ACC112 (cell line): ENCODE measurements at regions not wholly inside any gene's neighbourhood (a gene's known extent, or its start where the extent isn't known, plus 50 kb on each side); places are given as distances from the start of the nearest gene placed in this dataset.

ENCODE experiments used
- H2AFZ ChIP-seq: fragments of 200-600 bp; sonication (generic); one replicate; pipeline ENCODE4 v1.6.0; 2017; ENCODE audit warnings: antibody characterized with exemption, low read length; ENCODE audit not compliant: unreplicated experiment
- H3K27ac ChIP-seq: fragments of 200-600 bp; sonication (generic); 2 replicates; pipeline ENCODE4 v1.5.1; 2014; ENCODE audit warnings: low read depth, mild to moderate bottlenecking, antibody characterized with exemption, low read length, moderate library complexity
- H3K27me3 ChIP-seq: fragments of 200-600 bp; sonication (generic); 2 replicates; pipeline ENCODE4 v1.6.1; 2014; ENCODE audit warnings: mild to moderate bottlenecking, antibody characterized with exemption, low read length, moderate library complexity, mixed read lengths; ENCODE audit not compliant: insufficient read depth
- H3K36me3 ChIP-seq: fragments of 200-600 bp; sonication (generic); 2 replicates; pipeline ENCODE4 v1.6.1; 2016; ENCODE audit warnings: mild to moderate bottlenecking, antibody characterized with exemption, low read length, moderate library complexity, mixed read lengths; ENCODE audit not compliant: insufficient read depth
- H3K4me1 ChIP-seq: fragments of 200-600 bp; sonication (generic); one replicate; pipeline ENCODE4 v1.6.1; 2016; ENCODE audit warnings: low read length, mixed read lengths; ENCODE audit not compliant: insufficient read depth, unreplicated experiment, control insufficient read depth
- H3K4me3 ChIP-seq: fragments of 200-600 bp; sonication (generic); 2 replicates; pipeline ENCODE4 v1.5.1; 2014; ENCODE audit warnings: mild to moderate bottlenecking, low read depth, low read length
- H3K79me2 ChIP-seq: fragments of 200-600 bp; sonication (generic); one replicate; pipeline ENCODE4 v1.6.0; 2016; ENCODE audit warnings: low read length; ENCODE audit not compliant: control insufficient read depth, unreplicated experiment, insufficient read depth

DNA sequence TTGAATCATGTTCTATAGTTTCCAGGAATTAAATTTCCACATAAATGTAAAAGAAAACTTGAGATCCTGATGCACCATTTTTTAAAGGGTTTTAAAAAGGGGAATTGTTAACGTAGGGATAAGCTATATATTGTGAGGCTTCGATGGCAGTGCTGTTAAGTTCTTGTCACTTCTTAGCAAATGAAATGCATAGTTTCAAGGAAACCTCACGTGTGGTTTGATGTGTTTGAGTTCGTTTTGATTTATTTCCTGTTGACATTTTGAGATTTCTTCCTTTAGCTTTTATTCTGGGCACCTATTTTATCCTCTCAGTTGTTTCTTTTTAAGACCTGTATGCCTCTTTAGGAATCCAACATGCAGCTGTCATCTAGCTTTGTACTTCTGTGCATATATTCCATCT is 301.0 kb downstream of the DOCK8 start:
- 0 out of 2 replicates have a peak, but pooled peaks cover 5% of the 10 kb centered on the region for H3K27me3 ChIP-seq
- H2AFZ ChIP-seq = no peak overlapping the region
- H3K4me3 ChIP-seq = no peak overlapping the region
- no peak overlapping the region for H3K27ac ChIP-seq
- no peaks in the 10 kb centered on the region for H3K4me1 ChIP-seq
- H3K79me2 ChIP-seq = no peaks in the 10 kb centered on the region
- no peaks in the 10 kb centered on the region for H3K36me3 ChIP-seq

- no peak overlapping the region for H2AFZ ChIP-seq
- no peaks in the 10 kb centered on the region for H3K36me3 ChIP-seq
- H3K79me2 ChIP-seq = no peaks in the 10 kb centered on the region
- H3K27ac ChIP-seq = no peak overlapping the region
- no peak overlapping the region for H3K4me3 ChIP-seq
- 0 out of 2 replicates have a peak, but pooled peaks cover 5% of the 10 kb centered on the region for H3K27me3 ChIP-seq
- no peaks in the 10 kb centered on the region for H3K4me1 ChIP-seq
These were observed 303.3 kb downstream of the DOCK8 start for GRCh38 chr9:517993-518392.

- Histone ChIP-seq H3K36me3 (no peaks in the 10 kb centered on the region), H3K79me2 (no peaks in the 10 kb centered on the region), H3K4me1 (no peaks in the 10 kb centered on the region), H2AFZ (no peak overlapping the region), H3K4me3 (no peak overlapping the region), H3K27me3 (0 out of 2 replicates have a peak, but pooled peaks cover 5% of the 10 kb centered on the region), H3K27ac (no peak overlapping the region)
These were observed 303.9 kb downstream of the DOCK8 start for GRCh38 chr9:518540-518939.

DNA sequence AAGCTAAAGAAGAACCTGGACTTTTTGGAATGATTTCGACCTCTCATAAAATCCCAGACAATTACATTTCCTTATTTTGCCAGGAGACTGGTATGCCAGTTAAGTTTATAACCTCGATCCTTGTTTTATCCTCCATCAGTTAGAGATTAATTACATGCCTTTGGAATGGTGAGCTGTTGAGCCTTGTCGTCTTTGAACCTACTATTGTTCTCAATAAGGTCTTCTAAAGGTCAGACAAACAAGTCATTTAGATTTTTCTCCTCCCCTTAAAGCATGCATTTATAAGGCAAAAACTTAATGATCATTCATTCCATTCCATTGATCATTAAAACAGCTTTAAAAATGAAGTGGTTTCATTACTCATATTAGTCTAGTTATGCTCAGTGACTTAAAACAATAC is 304.9 kb downstream of the DOCK8 start:
- no peaks in the 10 kb centered on the region for H3K4me1 ChIP-seq
- 0 out of 2 replicates have a peak, but pooled peaks cover 5% of the 10 kb centered on the region for H3K27me3 ChIP-seq
- no peaks in the 10 kb centered on the region for H3K79me2 ChIP-seq
- H3K36me3 ChIP-seq = no peaks in the 10 kb centered on the region
- H3K4me3 ChIP-seq = no peak overlapping the region
- no peak overlapping the region for H3K27ac ChIP-seq
- no peak overlapping the region for H2AFZ ChIP-seq

DNA sequence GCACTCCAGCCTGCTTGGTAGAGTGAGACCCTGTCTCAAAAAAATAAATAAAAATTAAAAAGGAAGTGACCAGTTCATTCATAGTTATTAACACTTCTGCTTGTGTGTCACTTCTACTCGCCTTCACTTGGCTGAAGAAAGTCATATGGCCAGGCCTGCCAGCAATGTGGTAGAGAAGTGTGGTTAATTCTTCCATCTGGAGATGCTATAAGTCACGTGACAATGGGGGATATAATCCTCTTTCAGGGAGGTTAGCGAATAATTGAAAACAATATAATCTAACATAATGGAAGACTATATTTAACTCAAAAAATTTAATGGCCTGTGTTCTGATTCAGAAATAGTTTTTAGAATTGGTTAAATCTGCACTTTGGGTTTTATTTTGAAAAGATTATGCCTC is 305.6 kb downstream of the DOCK8 start:
- Histone ChIP-seq H3K4me3 (no peak overlapping the region), H2AFZ (no peak overlapping the region), H3K79me2 (no peaks in the 10 kb centered on the region), H3K27me3 (0 out of 2 replicates have a peak, but pooled peaks cover 5% of the 10 kb centered on the region), H3K27ac (no peak overlapping the region), H3K36me3 (no peaks in the 10 kb centered on the region), H3K4me1 (no peaks in the 10 kb centered on the region)

- no peak overlapping the region for H2AFZ ChIP-seq
- H3K27me3 ChIP-seq = no peaks in the 10 kb centered on the region
- H3K79me2 ChIP-seq = no peaks in the 10 kb centered on the region
- no peak overlapping the region for H3K4me3 ChIP-seq
- H3K36me3 ChIP-seq = no peaks in the 10 kb centered on the region
- no peaks in the 10 kb centered on the region for H3K4me1 ChIP-seq
- no peak overlapping the region for H3K27ac ChIP-seq
These were observed 307.5 kb downstream of the DOCK8 start for GRCh38 chr9:522190-522589.

DNA sequence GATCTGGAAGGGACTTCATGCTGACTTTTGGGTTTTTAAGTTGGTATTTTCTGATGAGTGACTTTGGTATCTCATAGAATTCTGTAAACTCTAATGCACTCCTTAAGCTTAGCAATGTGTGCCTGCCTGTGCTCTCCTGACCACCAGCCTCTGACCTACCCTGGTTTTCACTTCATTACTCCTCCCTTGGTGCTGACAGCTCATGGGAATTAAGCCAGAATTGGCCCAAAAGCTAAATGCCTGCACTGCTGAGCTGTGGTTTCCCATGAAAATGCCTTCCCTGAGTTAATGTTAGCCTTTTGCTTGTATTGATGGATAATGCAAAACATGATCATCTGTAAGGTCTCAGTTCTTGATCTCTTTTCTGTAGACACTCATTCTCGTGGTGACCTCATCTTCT is 308.0 kb downstream of the DOCK8 start:
- H3K79me2 ChIP-seq = no peaks in the 10 kb centered on the region
- no peaks in the 10 kb centered on the region for H3K36me3 ChIP-seq
- no peak overlapping the region for H2AFZ ChIP-seq
- no peak overlapping the region for H3K27ac ChIP-seq
- H3K27me3 ChIP-seq = no peaks in the 10 kb centered on the region
- no peak overlapping the region for H3K4me3 ChIP-seq
- no peaks in the 10 kb centered on the region for H3K4me1 ChIP-seq

- Histone ChIP-seq H3K4me3 (no peak overlapping the region), H3K27me3 (no peaks in the 10 kb centered on the region), H2AFZ (no peak overlapping the region), H3K36me3 (no peaks in the 10 kb centered on the region), H3K27ac (no peak overlapping the region), H3K4me1 (no peaks in the 10 kb centered on the region), H3K79me2 (no peaks in the 10 kb centered on the region)
These were observed 308.8 kb downstream of the DOCK8 start for GRCh38 chr9:523444-523843.

GRCh38 chr9:524008-524407 is 309.3 kb downstream of the DOCK8 start:
- Histone ChIP-seq H3K27me3 (no peaks in the 10 kb centered on the region), H3K79me2 (no peaks in the 10 kb centered on the region), H3K27ac (no peak overlapping the region), H3K4me3 (no peak overlapping the region), H3K36me3 (no peaks in the 10 kb centered on the region), H2AFZ (no peak overlapping the region), H3K4me1 (no peaks in the 10 kb centered on the region)

- no peak overlapping the region for H3K27ac ChIP-seq
These were observed 312.4 kb downstream of the DOCK8 start for GRCh38 chr9:526904-527591.

GRCh38 chr9:529731-530130 is 311.8 kb upstream of the DMRT1 start:
- Histone ChIP-seq H3K79me2 (no peaks in the 10 kb centered on the region), H3K27ac (no peak overlapping the region), H3K36me3 (no peaks in the 10 kb centered on the region)

More at GRCh38 chr9:526904-527591, 312.4 kb downstream of the DOCK8 start:
- Histone ChIP-seq H3K36me3 (no peaks in the 10 kb centered on the region), H3K27me3 (no peaks in the 10 kb centered on the region), H3K4me3 (no peak overlapping the region), H3K79me2 (no peaks in the 10 kb centered on the region), H2AFZ (no peak overlapping the region), H3K4me1 (no peaks in the 10 kb centered on the region)

More at GRCh38 chr9:529731-530130, 311.8 kb upstream of the DMRT1 start:
- Histone ChIP-seq H3K4me3 (no peak overlapping the region), H3K4me1 (no peaks in the 10 kb centered on the region), H3K27me3 (no peaks in the 10 kb centered on the region), H2AFZ (no peak overlapping the region)
